GM18508 (cell line): ENCODE measurements at regions not wholly inside any gene's neighbourhood (a gene's known extent, or its start where the extent isn't known, plus 50 kb on each side); places are given as distances from the start of the nearest gene placed in this dataset.

Experiments
- ATAC-seq: cut with Tn5 transposase; IDR thresholded peaks from one replicate; pipeline ENCODE4 v1.9.1; 2021; ENCODE audit warnings: moderate number of reproducible peaks; ENCODE audit not compliant: insufficient read depth, unreplicated experiment

DNA sequence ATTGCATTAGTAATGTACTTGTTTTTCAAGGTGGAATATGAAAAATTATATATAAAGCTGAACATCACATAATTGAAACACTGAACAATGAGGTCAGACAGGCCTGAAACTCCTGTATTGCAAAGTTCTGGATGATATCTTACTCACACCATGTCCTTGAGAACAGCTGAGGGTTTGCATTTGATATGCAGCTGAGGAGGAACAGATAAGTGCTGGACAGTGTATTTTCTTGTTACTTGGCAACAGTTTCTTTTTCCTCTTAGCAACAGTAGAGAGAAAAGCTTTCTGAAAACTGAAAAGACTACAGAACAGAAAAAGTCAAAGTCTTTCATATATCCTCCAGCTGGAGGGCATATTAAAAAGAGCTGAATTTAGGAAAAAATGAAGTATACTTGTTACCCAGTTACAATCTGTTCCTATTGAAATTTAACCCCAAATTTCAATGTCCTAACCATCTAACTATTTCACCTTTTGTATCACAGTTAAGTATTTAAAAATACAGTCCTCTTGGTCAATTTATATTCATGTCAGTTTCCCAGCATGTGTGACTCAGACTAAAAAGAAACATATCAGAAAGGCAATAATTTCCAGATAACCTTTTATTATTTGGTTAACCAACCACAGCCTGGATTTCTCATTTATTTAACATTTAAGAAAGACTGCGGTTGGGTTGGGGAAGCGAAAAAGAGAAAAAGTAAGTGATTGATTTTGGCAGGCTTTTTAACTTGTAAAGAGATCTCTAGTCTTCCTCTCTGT, 733.0 kb upstream of the DPPA4 start:
- ATAC-seq: no peak

GRCh38 chr3:110074095-110074494, 736.7 kb upstream of the DPPA4 start:
- ATAC-seq: no peak

DNA sequence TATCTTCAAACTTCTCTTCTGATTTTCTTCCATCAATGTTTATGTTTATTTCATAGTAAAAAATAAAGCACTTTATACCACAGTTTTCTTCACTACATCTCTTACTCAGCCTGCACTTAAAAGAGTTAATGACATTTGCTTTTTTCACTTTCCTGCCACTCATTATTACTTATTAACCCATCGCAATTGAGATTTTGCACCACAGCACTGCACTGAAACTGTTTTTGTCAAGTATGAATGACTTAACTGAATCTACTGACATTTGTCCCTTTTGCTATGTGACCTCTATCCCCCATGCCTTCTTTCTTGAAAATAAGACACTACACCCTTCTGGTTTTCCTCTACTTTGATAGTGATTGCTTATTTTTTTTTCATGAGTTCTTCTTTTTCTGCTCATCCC, 739.7 kb upstream of the DPPA4 start:
- ATAC-seq: peak; percentile 78

- no peak for ATAC-seq
Observed at GRCh38 chr3:110093411-110093810, 756.1 kb upstream of the DPPA4 start.

GRCh38 chr3:110093812-110094401, 756.6 kb upstream of the DPPA4 start:
- ATAC-seq: no peak

- ATAC-seq: no peak
Observed at GRCh38 chr3:110099711-110100110, 762.4 kb upstream of the DPPA4 start.

DNA sequence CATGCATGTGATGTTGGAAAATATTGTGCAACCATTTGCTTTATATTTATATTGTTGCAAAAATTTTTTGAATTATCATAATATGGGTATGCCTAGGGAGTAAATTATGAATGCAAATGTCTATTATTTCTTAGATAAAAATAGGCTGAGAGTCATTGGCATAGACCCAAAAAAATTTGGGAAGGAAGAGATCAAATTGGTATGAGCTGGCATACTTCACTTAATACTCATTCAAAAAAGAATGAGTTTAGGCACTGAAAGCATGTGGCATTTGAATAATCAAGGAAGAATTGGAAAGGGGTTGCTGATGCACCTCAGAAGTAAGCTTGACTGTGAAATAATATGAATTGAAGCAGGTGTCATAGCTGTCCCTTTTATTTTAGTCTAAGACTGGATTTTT, 764.0 kb upstream of the DPPA4 start:
- ATAC-seq: no peak

- ATAC-seq: no peak
Observed at GRCh38 chr3:110106805-110107204, 769.5 kb upstream of the DPPA4 start.

DNA sequence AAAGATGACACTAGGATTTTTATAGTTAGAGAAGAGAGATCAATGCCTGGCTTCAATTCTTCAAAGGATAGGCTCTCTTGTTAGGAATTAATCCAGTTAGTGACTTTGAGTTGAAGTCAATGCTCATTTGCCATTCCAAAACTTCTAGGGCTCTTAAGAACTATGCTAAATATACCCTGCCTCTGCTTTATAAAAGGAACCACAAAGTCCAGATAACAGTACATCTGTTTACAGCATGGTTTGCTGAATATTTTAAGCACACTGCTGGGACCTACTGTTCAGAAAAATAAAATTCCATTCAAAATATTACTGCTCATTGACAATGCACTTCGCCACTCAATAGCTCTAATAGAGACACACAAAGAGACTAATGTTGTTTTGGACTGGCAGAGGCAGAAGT, 786.6 kb upstream of the DPPA4 start:
- no peak for ATAC-seq

- ATAC-seq: no peak
Observed at GRCh38 chr3:110126065-110126464, 788.7 kb upstream of the DPPA4 start.

DNA sequence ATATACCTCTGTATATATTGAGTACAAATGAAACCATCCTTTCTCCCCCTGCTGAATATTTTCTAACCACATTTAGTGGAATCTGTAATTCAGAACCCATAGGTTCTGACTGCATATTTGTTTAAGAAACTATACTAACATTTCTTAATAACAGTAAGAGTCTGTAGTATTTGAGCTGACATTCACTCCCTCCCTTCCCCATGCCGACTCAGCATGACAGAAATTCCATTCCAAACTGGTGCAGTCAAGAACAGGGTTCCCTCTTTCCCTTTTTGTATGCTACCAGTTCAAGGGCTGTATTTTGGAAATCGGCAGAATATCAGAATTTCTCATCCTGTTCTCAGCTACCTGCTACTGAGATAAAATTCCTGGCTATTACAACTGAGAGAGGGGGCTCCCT, 796.6 kb upstream of the DPPA4 start:
- no peak for ATAC-seq

DNA sequence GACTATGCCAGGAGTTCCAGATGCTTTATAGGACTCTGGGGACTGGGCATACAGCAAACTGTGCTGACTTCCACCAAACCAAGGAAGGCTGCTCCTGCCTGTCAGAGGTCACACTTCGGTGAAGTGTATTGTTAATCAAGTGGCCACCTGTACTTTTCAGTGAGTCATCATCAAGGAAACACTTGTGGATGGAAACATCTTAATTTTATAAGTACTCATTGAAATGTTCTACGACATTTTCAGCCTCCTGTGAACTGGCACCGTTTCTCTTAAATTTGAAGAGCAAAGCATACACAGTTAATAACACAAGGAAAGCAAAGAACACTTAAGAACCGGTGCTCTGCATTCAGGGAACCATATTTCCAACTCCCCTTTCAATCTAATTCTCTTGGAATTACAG, 801.7 kb upstream of the DPPA4 start:
- no peak for ATAC-seq

GRCh38 chr3:110139821-110140220, 802.5 kb upstream of the DPPA4 start:
- ATAC-seq: no peak

- no peak for ATAC-seq
Observed at GRCh38 chr3:110149763-110150162, 812.4 kb upstream of the DPPA4 start.

DNA sequence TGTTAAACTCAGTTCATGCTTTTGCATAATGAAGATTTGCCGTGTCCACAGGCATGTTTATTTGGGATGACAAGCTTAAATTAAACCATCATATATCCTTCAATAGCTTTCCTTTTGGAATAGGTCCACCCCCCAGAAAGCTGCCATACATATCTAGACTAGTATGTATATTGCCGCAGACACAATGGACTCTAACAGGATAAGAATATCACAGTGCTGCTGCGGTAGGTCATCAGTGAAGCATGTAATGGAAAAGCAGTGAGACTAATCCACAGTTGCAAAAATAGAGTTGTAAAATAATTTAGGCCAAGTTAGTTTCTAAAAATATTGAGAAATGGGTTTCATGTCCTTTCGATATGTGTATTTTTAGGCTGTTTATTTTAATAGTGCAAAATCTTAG, 819.9 kb upstream of the DPPA4 start:
- no peak for ATAC-seq

DNA sequence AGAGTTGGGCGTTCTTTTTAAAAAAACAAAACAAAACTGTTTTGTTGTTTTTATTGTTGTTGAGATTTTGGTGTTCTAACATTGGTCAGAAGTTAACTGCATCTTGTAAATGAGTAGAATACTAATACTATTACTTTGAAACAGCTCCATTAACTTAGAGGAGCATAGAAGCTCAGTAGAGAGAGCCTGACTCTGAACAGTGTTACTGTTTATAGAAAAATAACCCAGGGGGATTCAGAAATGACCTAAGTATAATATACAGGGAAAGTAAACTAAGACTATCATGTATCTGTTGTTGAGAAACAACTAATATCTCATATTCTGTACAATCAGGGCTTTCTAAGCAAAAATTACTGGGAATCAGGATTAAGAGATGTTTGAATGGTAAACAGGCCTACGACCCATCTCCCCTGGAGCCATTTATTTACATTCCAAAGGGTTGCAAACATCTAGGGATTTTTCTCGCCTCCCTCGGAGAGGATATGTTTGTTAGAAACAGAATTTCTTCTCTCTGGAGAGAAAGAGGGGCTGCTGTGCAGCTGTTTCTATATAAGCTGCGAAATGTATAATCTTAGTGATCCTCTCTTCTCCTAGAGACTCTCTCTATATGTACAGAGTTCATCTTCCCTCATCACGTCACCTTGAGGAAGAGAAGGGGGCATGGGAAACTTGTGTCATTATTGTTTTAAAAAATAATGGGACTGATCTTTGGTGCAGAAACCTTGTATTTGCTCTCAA, 827.5 kb upstream of the DPPA4 start:
- no peak for ATAC-seq

- no peak for ATAC-seq
Observed at GRCh38 chr3:110165370-110165743, 828.0 kb upstream of the DPPA4 start.

- ATAC-seq: no peak
Observed at GRCh38 chr3:110165753-110166152, 828.4 kb upstream of the DPPA4 start.

- ATAC-seq: no peak
Observed at GRCh38 chr3:110166791-110167190, 829.4 kb upstream of the DPPA4 start.

DNA sequence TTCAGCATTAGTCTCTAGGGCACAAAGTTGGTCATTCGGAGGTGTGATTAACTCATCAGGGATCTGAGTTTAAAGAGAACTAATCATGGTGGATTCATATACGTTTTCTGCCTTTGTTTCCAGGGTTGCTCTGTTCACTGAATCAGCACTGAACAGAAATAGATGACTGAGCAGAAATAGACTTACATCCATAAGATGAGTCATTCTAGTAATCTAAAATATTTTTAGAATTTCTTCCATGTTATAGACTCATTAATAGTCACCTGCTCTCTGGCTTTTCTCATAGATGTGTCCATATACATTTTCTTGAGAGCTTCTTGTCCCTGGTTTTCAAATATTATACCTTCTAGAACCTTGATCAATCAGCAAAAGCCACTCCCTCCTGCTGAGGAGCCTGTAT, 837.6 kb upstream of the DPPA4 start:
- no peak for ATAC-seq

DNA sequence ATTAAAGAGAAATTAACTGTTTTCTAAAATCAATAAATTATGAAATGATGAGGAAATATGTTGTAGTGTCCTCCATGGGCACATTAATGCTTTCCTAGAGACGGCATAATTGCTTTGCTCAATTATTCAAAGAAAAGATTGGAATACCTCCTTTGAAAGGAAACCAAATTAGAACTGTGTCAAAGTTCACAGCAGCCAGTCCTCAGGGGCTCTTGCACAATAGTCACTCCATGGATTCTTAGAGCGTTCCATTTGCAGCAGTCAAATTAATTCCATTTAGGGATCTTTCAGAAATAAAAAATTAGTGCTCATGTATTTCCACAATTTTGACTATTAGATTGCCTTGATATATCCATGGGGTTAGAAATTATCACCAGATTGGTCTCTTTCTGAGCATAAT, 841.6 kb upstream of the DPPA4 start:
- no peak for ATAC-seq

GRCh38 chr3:110180733-110181132, 843.4 kb upstream of the DPPA4 start:
- ATAC-seq: no peak
